IPS DF 6.9 (cell line): ENCODE measurements at regions not wholly inside any gene's neighbourhood (a gene's known extent, or its start where the extent isn't known, plus 50 kb on each side); places are given as distances from the start of the nearest gene placed in this dataset.

Experiments used
- DNase-seq: peaks from one replicate; pipeline ENCODE4 v3.0.0-alpha.2; 2013; ENCODE audit warnings: low read depth, low spot score
- H3K27ac ChIP-seq: one replicate; pipeline ENCODE4 v1.5.1; 2013; ENCODE audit warnings: low read length, control low read depth
- H3K27me3 ChIP-seq: 2 replicates; pipeline ENCODE4 v1.6.1; 2013; ENCODE audit warnings: mild to moderate bottlenecking, low read length; ENCODE audit not compliant: control insufficient read depth, insufficient read depth
- H3K36me3 ChIP-seq: 2 replicates; pipeline ENCODE4 v1.6.1; 2013; ENCODE audit warnings: low read length; ENCODE audit not compliant: control insufficient read depth, insufficient read depth
- H3K4me1 ChIP-seq: 2 replicates; pipeline ENCODE4 v1.6.1; 2013; ENCODE audit warnings: low read length; ENCODE audit not compliant: control insufficient read depth, insufficient read depth
- H3K4me3 ChIP-seq: 2 replicates; pipeline ENCODE4 v1.5.1; 2013; ENCODE audit warnings: mild to moderate bottlenecking, low read length
- H3K9me3 ChIP-seq: 2 replicates; pipeline ENCODE4 v1.6.1; 2013; ENCODE audit warnings: low read length, inconsistent platforms; ENCODE audit not compliant: control insufficient read depth, insufficient read depth
- WGBS: extraction: QIAGEN DNeasy Blood & Tissue Kit; methylation state at CpG from one replicate; pipeline ENCODE4 v1.1.7; 2013; ENCODE audit warnings: mixed read lengths, missing lambda C conversion rate; ENCODE audit not compliant: insufficient read length, insufficient coverage; 5-methylcytosine and 5-hydroxymethylcytosine counted together

DNA sequence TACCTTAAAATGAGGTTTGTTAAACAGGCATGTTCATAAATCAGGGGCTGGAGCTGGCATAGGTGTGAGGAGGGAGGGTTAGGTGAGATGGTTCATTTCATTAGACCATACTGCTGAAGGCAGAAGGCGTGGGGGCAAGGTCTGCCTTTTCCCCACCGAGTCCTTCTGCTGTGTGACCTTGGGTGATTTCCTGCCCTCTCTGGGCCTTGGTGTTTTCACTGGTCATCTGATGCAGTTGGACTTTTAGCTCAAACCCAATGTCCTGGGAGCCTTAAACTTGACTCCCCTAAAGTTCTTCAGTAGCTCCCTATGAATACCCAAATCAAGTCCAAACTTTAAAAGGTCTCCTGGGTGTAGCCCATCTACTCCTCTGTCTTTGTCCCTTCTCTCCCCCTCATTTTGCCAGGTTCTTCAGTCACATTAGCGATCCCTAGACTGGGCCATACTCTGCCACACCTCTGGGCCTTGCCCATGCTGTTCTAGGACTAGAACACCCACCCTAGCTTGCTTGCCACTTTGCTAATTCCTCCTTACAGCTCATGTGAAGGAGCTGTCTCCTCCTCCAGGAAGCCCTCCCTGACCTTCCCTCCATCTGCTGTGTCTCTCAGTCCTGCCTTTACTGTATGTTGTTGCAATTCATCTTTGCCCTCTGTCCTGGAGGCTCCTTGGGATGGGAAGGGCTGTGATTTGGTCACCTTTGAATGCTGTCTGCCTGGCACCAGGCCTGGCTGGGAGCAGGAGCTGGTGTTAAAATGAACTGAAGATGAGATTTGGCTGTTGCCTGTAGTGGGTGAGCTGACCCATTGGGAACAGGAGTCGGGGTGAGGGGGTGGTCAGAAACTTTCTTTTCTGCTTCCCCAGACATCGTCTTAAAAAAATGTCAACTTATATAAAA, 85.4 kb upstream of the HS6ST1 start:
- peaks cover 5% of the 10 kb centered on the region for H3K4me1 ChIP-seq
- H3K36me3 ChIP-seq: no peaks in the 10 kb centered on the region
- no peaks in the 10 kb centered on the region for H3K27me3 ChIP-seq
- WGBS: no CpG with 5 or more reads among the region's 5 CpGs
- DNase-seq: no peak
- no peak overlapping the region for H3K4me3 ChIP-seq
- H3K27ac ChIP-seq: no peak overlapping the region
- no peaks in the 10 kb centered on the region for H3K9me3 ChIP-seq

GRCh38 chr2:128404709-128405466, 86.2 kb upstream of the HS6ST1 start:
- Histone ChIP-seq H3K27me3 (no peaks in the 10 kb centered on the region), H3K4me1 (peaks cover 5% of the 10 kb centered on the region), H3K9me3 (no peaks in the 10 kb centered on the region), H3K27ac (no peak overlapping the region), H3K4me3 (no peak overlapping the region), H3K36me3 (no peaks in the 10 kb centered on the region)
- WGBS: no CpG with 5 or more reads among the region's 11 CpGs
- DNase-seq: no peak

- no peak for DNase-seq
- WGBS: no CpG with 5 or more reads among the region's 5 CpGs
- H3K27ac ChIP-seq: no peak overlapping the region
- H3K27me3 ChIP-seq: no peaks in the 10 kb centered on the region
- no peaks in the 10 kb centered on the region for H3K9me3 ChIP-seq
- peaks cover 5% of the 10 kb centered on the region for H3K4me1 ChIP-seq
- no peaks in the 10 kb centered on the region for H3K36me3 ChIP-seq
- no peak overlapping the region for H3K4me3 ChIP-seq
Observed at GRCh38 chr2:128405467-128405900, 86.8 kb upstream of the HS6ST1 start.

GRCh38 chr2:128405981-128406613, 87.4 kb upstream of the HS6ST1 start:
- Histone ChIP-seq H3K4me3 (no peak overlapping the region), H3K36me3 (no peaks in the 10 kb centered on the region), H3K27ac (no peak overlapping the region), H3K9me3 (no peaks in the 10 kb centered on the region), H3K4me1 (peaks cover 5% of the 10 kb centered on the region), H3K27me3 (no peaks in the 10 kb centered on the region)
- DNase-seq: no peak
- no CpG with 5 or more reads among the region's 6 CpGs for WGBS

DNA sequence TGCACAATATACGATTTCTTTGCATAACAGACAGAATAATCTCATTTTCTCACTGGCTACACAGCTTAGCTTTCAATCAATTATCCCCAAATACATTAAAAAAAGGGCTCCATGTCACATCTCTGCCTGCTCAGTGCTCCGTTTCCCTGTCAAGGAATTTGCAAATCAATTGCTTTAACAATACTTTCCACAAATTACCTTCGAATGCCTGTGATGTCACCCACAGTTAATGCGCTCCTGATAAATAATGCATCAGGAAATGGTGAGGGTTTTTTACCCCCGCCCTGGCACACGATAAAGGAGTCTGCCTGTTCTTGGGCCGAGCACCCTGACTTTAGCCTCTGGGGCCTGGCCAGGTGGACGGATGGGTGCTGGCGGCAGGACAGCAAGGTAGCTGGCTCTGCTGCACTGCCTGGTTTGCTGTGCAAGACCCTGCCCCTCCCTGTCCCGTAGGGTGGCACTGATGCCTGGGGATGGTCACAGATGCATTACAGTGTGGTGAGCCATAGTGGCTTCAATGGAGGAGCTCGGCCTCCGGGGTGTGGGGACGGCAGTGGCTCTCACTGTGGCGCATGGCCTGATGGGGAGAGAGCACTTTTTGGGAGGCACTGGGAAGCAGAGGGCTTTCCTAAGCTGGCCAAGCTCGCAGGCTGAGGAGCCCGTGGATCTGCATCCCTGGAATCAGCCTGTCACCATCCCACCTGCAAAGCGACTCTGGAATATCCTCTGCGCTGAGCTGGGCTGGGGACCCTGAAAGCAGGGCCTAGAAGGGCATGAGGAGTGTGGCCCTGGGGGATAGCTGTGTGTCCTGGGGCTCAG, 88.3 kb upstream of the HS6ST1 start:
- no CpG with 5 or more reads among the region's 18 CpGs for WGBS
- Histone ChIP-seq H3K36me3 (no peaks in the 10 kb centered on the region), H3K4me3 (no peak overlapping the region), H3K4me1 (peaks cover 5% of the 10 kb centered on the region), H3K9me3 (no peaks in the 10 kb centered on the region), H3K27me3 (no peaks in the 10 kb centered on the region), H3K27ac (no peak overlapping the region)
- DNase-seq: no peak

DNA sequence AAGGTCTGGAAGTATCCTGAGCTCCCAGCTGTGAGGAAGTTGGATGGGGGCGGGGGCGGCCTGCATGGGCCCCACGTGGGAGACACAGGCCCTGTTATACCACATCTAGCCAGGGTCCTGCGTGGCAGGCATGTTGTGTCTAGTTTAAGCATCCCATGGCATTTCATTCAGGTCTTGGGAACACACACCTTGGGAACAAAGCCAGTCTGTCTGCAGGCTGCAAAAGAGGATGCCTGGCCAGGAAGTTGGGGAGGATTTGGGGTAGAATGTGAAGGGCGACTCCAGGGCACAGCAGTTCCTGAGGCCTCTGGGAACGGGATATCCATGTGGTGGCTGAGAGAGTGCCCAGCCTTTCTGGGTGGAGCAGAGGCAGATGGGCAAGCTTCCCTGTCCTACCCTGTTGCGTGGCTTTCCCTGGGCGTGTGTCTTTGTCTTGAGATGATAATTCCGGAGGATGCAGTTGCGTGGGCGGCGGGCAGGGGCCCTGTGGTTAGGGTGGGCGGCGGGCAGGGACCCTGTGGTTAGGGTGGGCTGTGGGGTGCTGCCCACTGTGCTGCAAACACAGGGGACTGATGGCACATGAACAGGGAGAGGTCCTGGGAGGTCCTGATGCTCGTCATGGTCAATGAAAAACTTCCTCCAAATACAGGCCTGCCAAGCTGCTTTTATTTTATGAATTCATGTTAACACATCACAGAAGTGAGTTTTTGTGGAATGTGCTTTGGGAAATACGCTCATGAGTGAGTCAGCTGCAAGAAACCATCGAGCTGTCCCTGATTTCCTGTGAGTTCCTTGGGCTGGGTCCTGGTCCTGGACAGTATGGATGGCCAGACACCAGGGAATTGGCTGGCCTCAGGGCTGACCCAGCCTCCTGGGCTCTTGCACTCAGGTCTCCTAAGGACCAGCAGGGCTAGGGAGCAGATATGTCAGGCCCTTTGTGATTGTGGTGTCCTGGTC, 90.0 kb upstream of the HS6ST1 start:
- no peak for DNase-seq

GRCh38 chr2:128409326-128410034, 90.8 kb upstream of the HS6ST1 start:
- no CpG with 5 or more reads among the region's 9 CpGs for WGBS
- peaks cover 6% of the 10 kb centered on the region for H3K4me1 ChIP-seq

More for the DNA sequence above, 90.0 kb upstream of the HS6ST1 start:
- no peaks in the 10 kb centered on the region for H3K36me3 ChIP-seq
- H3K4me1 ChIP-seq: peaks cover 5% of the 10 kb centered on the region
- no peaks in the 10 kb centered on the region for H3K27me3 ChIP-seq
- no peak overlapping the region for H3K27ac ChIP-seq
- H3K9me3 ChIP-seq: no peaks in the 10 kb centered on the region
- no peak overlapping the region for H3K4me3 ChIP-seq
- WGBS: no CpG with 5 or more reads among the region's 17 CpGs

GRCh38 chr2:128410035-128410757, 91.5 kb upstream of the HS6ST1 start:
- H3K27ac ChIP-seq: no peak overlapping the region
- no peak for DNase-seq
- no CpG with 5 or more reads among the region's 10 CpGs for WGBS
- no peaks in the 10 kb centered on the region for H3K27me3 ChIP-seq
- no peak overlapping the region for H3K4me3 ChIP-seq
- H3K36me3 ChIP-seq: no peaks in the 10 kb centered on the region
- peaks cover 6% of the 10 kb centered on the region for H3K4me1 ChIP-seq
- no peaks in the 10 kb centered on the region for H3K9me3 ChIP-seq

More at GRCh38 chr2:128409326-128410034, 90.8 kb upstream of the HS6ST1 start:
- Histone ChIP-seq H3K27me3 (no peaks in the 10 kb centered on the region), H3K4me3 (no peak overlapping the region), H3K9me3 (no peaks in the 10 kb centered on the region), H3K27ac (no peak overlapping the region), H3K36me3 (no peaks in the 10 kb centered on the region)
- no peak for DNase-seq
